Gastrocnemius medialis (tissue), 4 donors: ENCODE measurements at regions not wholly inside any gene's neighbourhood (a gene's known extent, or its start where the extent isn't known, plus 50 kb on each side); places are given as distances from the start of the nearest gene placed in this dataset.

Experiments
- POLR2A ChIP-seq, 2 donors: fragments of 450-650 bp; IDR thresholded peaks; one replicate each; pipeline ENCODE4 v1.6.1; 2017; ENCODE audit warnings: antibody characterized with exemption in 2 of 2, mild to moderate bottlenecking in 2 of 2, moderate library complexity in 2 of 2
- TF ChIP-seq, protein P1 (sequence below), 5 experiments: fragments of 450-650 bp in 3 of 5; fragments of 200-600 bp in 2 of 5; sonication (generic) in 2 of 5; IDR thresholded peaks in 4 of 5; conservative IDR thresholded peaks in 1 of 5; 1 replicate in 4 of 5; 2 replicates in 1 of 5; pipeline ENCODE4 v1.5.1; 2016 to 2019; ENCODE audit warnings: antibody characterized with exemption in 5 of 5, mild to moderate bottlenecking in 3 of 5, moderate library complexity in 3 of 5

DNA sequence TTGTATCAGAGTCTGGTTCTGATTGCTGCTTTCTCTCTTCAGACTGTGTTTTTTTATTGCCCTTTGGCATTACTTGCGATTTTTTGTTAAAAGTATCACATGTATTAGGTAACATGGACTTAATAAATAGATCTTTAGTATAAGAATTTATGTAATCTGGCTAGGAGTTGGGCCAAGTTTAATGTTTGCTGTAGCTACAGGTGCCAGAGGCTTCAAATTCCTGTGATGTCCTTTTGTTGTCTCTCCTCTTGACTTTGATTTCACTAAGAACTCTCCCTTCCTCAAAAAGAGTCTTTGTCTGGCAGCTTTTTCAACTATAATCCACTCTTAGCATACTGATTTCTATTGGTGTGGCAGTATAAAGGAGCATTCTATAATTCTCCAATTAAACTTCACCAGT, 313.1 kb downstream of the DTWD2 start:
- no peak for TF ChIP-seq POLR2A (IDR thresholded peaks at IDR 0.05)
- TF ChIP-seq, protein P1, sequence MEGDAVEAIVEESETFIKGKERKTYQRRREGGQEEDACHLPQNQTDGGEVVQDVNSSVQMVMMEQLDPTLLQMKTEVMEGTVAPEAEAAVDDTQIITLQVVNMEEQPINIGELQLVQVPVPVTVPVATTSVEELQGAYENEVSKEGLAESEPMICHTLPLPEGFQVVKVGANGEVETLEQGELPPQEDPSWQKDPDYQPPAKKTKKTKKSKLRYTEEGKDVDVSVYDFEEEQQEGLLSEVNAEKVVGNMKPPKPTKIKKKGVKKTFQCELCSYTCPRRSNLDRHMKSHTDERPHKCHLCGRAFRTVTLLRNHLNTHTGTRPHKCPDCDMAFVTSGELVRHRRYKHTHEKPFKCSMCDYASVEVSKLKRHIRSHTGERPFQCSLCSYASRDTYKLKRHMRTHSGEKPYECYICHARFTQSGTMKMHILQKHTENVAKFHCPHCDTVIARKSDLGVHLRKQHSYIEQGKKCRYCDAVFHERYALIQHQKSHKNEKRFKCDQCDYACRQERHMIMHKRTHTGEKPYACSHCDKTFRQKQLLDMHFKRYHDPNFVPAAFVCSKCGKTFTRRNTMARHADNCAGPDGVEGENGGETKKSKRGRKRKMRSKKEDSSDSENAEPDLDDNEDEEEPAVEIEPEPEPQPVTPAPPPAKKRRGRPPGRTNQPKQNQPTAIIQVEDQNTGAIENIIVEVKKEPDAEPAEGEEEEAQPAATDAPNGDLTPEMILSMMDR (IDR thresholded peaks at IDR 0.05 in 4 of 5, conservative IDR thresholded peaks at IDR 0.05 in 1 of 5): no peak
